H9 (cell line): ENCODE measurements at regions not wholly inside any gene's neighbourhood (a gene's known extent, or its start where the extent isn't known, plus 50 kb on each side); places are given as distances from the start of the nearest gene placed in this dataset.

Source experiments
- DNase-seq: peaks from one replicate; pipeline ENCODE4 v3.0.0-alpha.2; 2017
- H2AFZ ChIP-seq: one replicate; pipeline ENCODE4 v1.6.1; 2013; ENCODE audit warnings: mild to moderate bottlenecking, low read length, control low read depth, moderate library complexity
- H2AK5ac ChIP-seq: 2 replicates; pipeline ENCODE4 v1.6.1; 2013; ENCODE audit warnings: low read length, control low read depth, mixed read lengths; ENCODE audit not compliant: insufficient read length
- H2BK120ac ChIP-seq: one replicate; pipeline ENCODE4 v1.6.1; 2013; ENCODE audit warnings: low read depth, mild to moderate bottlenecking, low read length, control low read depth, inconsistent platforms; ENCODE audit not compliant: poor library complexity, severe bottlenecking
- H2BK12ac ChIP-seq: 2 replicates; pipeline ENCODE4 v1.6.1; 2013; ENCODE audit warnings: low read length, control low read depth, mixed read lengths, low read depth; ENCODE audit not compliant: insufficient read length
- H2BK15ac ChIP-seq: 2 replicates; pipeline ENCODE4 v1.6.1; 2013; ENCODE audit warnings: low read depth, low read length, control low read depth
- H2BK20ac ChIP-seq: one replicate; pipeline ENCODE4 v1.6.1; 2013; ENCODE audit warnings: low read depth, mild to moderate bottlenecking, low read length, control low read depth, inconsistent platforms; ENCODE audit not compliant: poor library complexity, severe bottlenecking
- H2BK5ac ChIP-seq: 2 replicates; pipeline ENCODE4 v1.6.1; 2013; ENCODE audit warnings: low read length, control low read depth, mixed read lengths; ENCODE audit not compliant: insufficient read length
- H3K14ac ChIP-seq: 2 replicates; pipeline ENCODE4 v1.6.1; 2013; ENCODE audit warnings: low read length, control low read depth; ENCODE audit not compliant: insufficient read depth
- H3K18ac ChIP-seq: 2 replicates; pipeline ENCODE4 v1.6.1; 2013; ENCODE audit warnings: low read depth, mild to moderate bottlenecking, mixed read lengths, low read length, control low read depth; ENCODE audit not compliant: insufficient read length
- H3K23ac ChIP-seq: 2 replicates; pipeline ENCODE4 v1.6.1; 2013; ENCODE audit warnings: low read length, control low read depth, mixed read lengths, low read depth; ENCODE audit not compliant: insufficient read length
- H3K23me2 ChIP-seq: 2 replicates; pipeline ENCODE4 v1.6.1; 2013; ENCODE audit warnings: low read depth, mild to moderate bottlenecking, mixed read lengths, low read length, control low read depth; ENCODE audit not compliant: insufficient read length, poor library complexity, severe bottlenecking
- H3K27ac ChIP-seq: 2 replicates; pipeline ENCODE4 v1.5.1; 2013; ENCODE audit warnings: low read length, control low read depth, mixed read lengths, low read depth; ENCODE audit not compliant: insufficient read length
- H3K27me3 ChIP-seq: 2 replicates; pipeline ENCODE4 v1.6.1; 2013; ENCODE audit warnings: low read length, control low read depth, inconsistent platforms; ENCODE audit not compliant: insufficient read depth
- H3K4ac ChIP-seq: 2 replicates; pipeline ENCODE4 v1.6.1; 2013; ENCODE audit warnings: low read depth, mild to moderate bottlenecking, control low read depth, inconsistent platforms, low read length, moderate library complexity
- H3K4me1 ChIP-seq: 2 replicates; pipeline ENCODE4 v1.6.1; 2013; ENCODE audit warnings: low read length, control low read depth, inconsistent platforms; ENCODE audit not compliant: insufficient read depth
- H3K4me2 ChIP-seq: 2 replicates; pipeline ENCODE4 v1.6.1; 2013; ENCODE audit warnings: low read length, control low read depth, mixed read lengths; ENCODE audit not compliant: insufficient read length, insufficient read depth
- H3K56ac ChIP-seq: 2 replicates; pipeline ENCODE4 v1.6.1; 2013; ENCODE audit warnings: low read depth, mild to moderate bottlenecking, mixed read lengths, low read length, control low read depth; ENCODE audit not compliant: insufficient read length
- H3K79me1 ChIP-seq: 2 replicates; pipeline ENCODE4 v1.6.1; 2013; ENCODE audit warnings: low read depth, mild to moderate bottlenecking, moderate library complexity, low read length, control low read depth, inconsistent platforms; ENCODE audit not compliant: insufficient read depth, poor library complexity, severe bottlenecking
- H3K79me2 ChIP-seq: 2 replicates; pipeline ENCODE4 v1.6.1; 2013; ENCODE audit warnings: low read length, control low read depth, inconsistent platforms; ENCODE audit not compliant: insufficient read depth
- H3K9ac ChIP-seq: 2 replicates; pipeline ENCODE4 v1.6.1; 2013; ENCODE audit warnings: low read length, control low read depth, mixed read lengths; ENCODE audit not compliant: insufficient read length; ENCODE audit errors: extremely low read depth
- H3K9me3 ChIP-seq: one replicate; pipeline ENCODE4 v1.6.1; 2013; ENCODE audit warnings: low read depth, low read length, inconsistent platforms; ENCODE audit not compliant: control insufficient read depth
- H3T11ph ChIP-seq: one replicate; pipeline ENCODE4 v1.6.1; 2013; ENCODE audit warnings: mild to moderate bottlenecking, low read length, control low read depth, inconsistent platforms
- H4K20me1 ChIP-seq: one replicate; pipeline ENCODE4 v1.6.1; 2013; ENCODE audit not compliant: control insufficient read depth, insufficient read length, insufficient read depth
- H4K5ac ChIP-seq: 2 replicates; pipeline ENCODE4 v1.6.1; 2013; ENCODE audit warnings: low read depth, mild to moderate bottlenecking, mixed read lengths, low read length, control low read depth; ENCODE audit not compliant: insufficient read length
- H4K8ac ChIP-seq: replicated peaks from 2 replicates; pipeline ENCODE4 v1.6.1; 2013; ENCODE audit warnings: low read length, control low read depth, mixed read lengths, low read depth; ENCODE audit not compliant: insufficient read length
- H4K91ac ChIP-seq: 2 replicates; pipeline ENCODE4 v1.6.1; 2013; ENCODE audit warnings: low read depth, mild to moderate bottlenecking, moderate library complexity, mixed read lengths, low read length, control low read depth; ENCODE audit not compliant: insufficient read length
- H3K27ac Mint-ChIP-seq, 3 experiments: 2 replicates in 2 of 3; 3 replicates in 1 of 3; pipeline ENCODE4 v1.8.0; 2020 to 2021; ENCODE audit warnings: mixed read lengths in 3 of 3, mild to moderate bottlenecking in 1 of 3, moderate library complexity in 1 of 3
- H3K27me3 Mint-ChIP-seq: 2 replicates; pipeline ENCODE4 v1.8.0; 2021; ENCODE audit warnings: low read depth, mild to moderate bottlenecking, moderate library complexity, mixed read lengths
- H3K36me3 Mint-ChIP-seq, 3 experiments: 2 replicates in 2 of 3; 3 replicates in 1 of 3; pipeline ENCODE4 v1.8.0; 2020 to 2021; ENCODE audit warnings: low read depth in 3 of 3, mixed read lengths in 3 of 3; ENCODE audit not compliant: insufficient read depth in 1 of 3
- H3K4me1 Mint-ChIP-seq, 2 experiments: 2 replicates each; pipeline ENCODE4 v1.8.0; 2020; ENCODE audit warnings: mixed read lengths in 2 of 2
- H3K4me3 Mint-ChIP-seq, 2 experiments: 2 replicates in 1 of 2; 3 replicates in 1 of 2; pipeline ENCODE4 v1.8.0; 2020 to 2021; ENCODE audit warnings: mild to moderate bottlenecking in 2 of 2, mixed read lengths in 2 of 2, moderate library complexity in 1 of 2
- H3K9me3 Mint-ChIP-seq, 2 experiments: 2 replicates in 1 of 2; 3 replicates in 1 of 2; pipeline ENCODE4 v1.8.0; 2020; ENCODE audit warnings: mild to moderate bottlenecking in 2 of 2, mixed read lengths in 2 of 2, moderate library complexity in 1 of 2
- CTCF ChIP-seq: fragments of 200-600 bp; sonication (generic); conservative IDR thresholded peaks from 3 replicates; pipeline ENCODE4 v1.8.0; 2021; ENCODE audit warnings: antibody characterized with exemption, mild to moderate bottlenecking
- WGBS: extraction: QIAGEN DNeasy Blood & Tissue Kit; methylation state at CpG from one replicate; pipeline ENCODE4 v1.1.7; 2013; ENCODE audit warnings: missing lambda C conversion rate, low lambda C conversion rate, mixed read lengths; ENCODE audit not compliant: insufficient read length; ENCODE audit errors: extremely low coverage; 5-methylcytosine and 5-hydroxymethylcytosine counted together

GRCh38 chr9:78927099-78927940, 630.4 kb downstream of the PSAT1 start:
- H2AK5ac ChIP-seq, result no peak overlapping the region
- Mint-ChIP-seq H3K4me1 (no peaks in the 10 kb centered on the region), H3K4me3 (no peak overlapping the region), H3K9me3 (peaks cover 0 to 2% of the 10 kb centered on the region in 2 experiments; a peak in 1 of 5 replicates), H3K27ac (no peak overlapping the region), H3K27me3 (no peaks in the 10 kb centered on the region), H3K36me3 (no peaks in the 10 kb centered on the region)
- H4K91ac ChIP-seq, result no peak overlapping the region
- no peaks in the 10 kb centered on the region for H3K23me2 ChIP-seq
- H3K56ac ChIP-seq, result no peak overlapping the region
- H4K8ac ChIP-seq, result no peak overlapping the region
- H3K18ac ChIP-seq, result no peak overlapping the region
- TF ChIP-seq CTCF, result no peak
- no peak overlapping the region for H3K9ac ChIP-seq
- no peak overlapping the region for H2BK12ac ChIP-seq
- no peak overlapping the region for H4K5ac ChIP-seq
- H3K4me2 ChIP-seq, result no peak overlapping the region
- H3K14ac ChIP-seq, result no peak overlapping the region
- H3K4me1 ChIP-seq, result no peaks in the 10 kb centered on the region
- H2BK5ac ChIP-seq, result no peak overlapping the region
- H3K79me1 ChIP-seq, result no peaks in the 10 kb centered on the region
- no peak overlapping the region for H2BK15ac ChIP-seq
- no peaks in the 10 kb centered on the region for H3K79me2 ChIP-seq
- H3K27ac ChIP-seq, result no peak overlapping the region
- no peak overlapping the region for H3T11ph ChIP-seq
- H3K23ac ChIP-seq, result no peak overlapping the region
- no peaks in the 10 kb centered on the region for H3K27me3 ChIP-seq
- H2AFZ ChIP-seq, result no peak overlapping the region
- no peaks in the 10 kb centered on the region for H4K20me1 ChIP-seq
- WGBS, result no CpG with 5 or more reads among the region's 1 CpG
- no peak for DNase-seq
- no peak overlapping the region for H3K4ac ChIP-seq
- no peak overlapping the region for H2BK120ac ChIP-seq
- H3K9me3 ChIP-seq, result no peaks in the 10 kb centered on the region
- H2BK20ac ChIP-seq, result no peak overlapping the region
